ENCODE measurements at regions not wholly inside any gene's neighbourhood (a gene's known extent, or its start where the extent isn't known, plus 50 kb on each side); places are given as distances from the start of the nearest gene placed in this dataset.

GRCh38 chr6:81865712-81866111 lies 113.2 kb upstream of the TENT5A start (continued):
- TF ChIP-seq ZBTB33 (IDR thresholded peaks at IDR 0.05) (no peak), FOXA2 (IDR thresholded peaks at IDR 0.05) (no peak)

GRCh38 chr6:81864124-81864523 lies 111.6 kb upstream of the TENT5A start:
- Histone ChIP-seq H3K4me1 (ENCODE audit: control insufficient read depth in 4 of 4, insufficient read depth in 4 of 4, low read length in 3 of 4) (no peaks in the 10 kb centered on the region), H3K9ac (ENCODE audit: low read depth in 1 of 2, low read length in 2 of 2) (no peak overlapping the region), H3K9me3 (ENCODE audit: control insufficient read depth in 4 of 4, low read length in 3 of 4) (no peaks in the 10 kb centered on the region), H3K36me3 (ENCODE audit: control insufficient read depth in 4 of 4, insufficient read depth in 3 of 4, low read depth in 1 of 4, low read length in 3 of 4) (no peaks in the 10 kb centered on the region), H3K27ac (ENCODE audit: low read depth in 1 of 2, low read length in 2 of 2) (no peak overlapping the region), H3K27me3 (ENCODE audit: control insufficient read depth in 4 of 4, insufficient read depth in 4 of 4, low read length in 3 of 4) (no peaks in the 10 kb centered on the region), H3K4me3 (ENCODE audit: low read depth in 1 of 3, low read length in 3 of 3) (no peak overlapping the region)
- 80% methylated on average over 2 of the region's 2 CpGs for WGBS
- TF ChIP-seq HNF4G (IDR thresholded peaks at IDR 0.05), result no peak
- TF ChIP-seq TAF1 (conservative IDR thresholded peaks at IDR 0.05), result no peak
- TF ChIP-seq HNF4A (conservative IDR thresholded peaks at IDR 0.05), result no peak
- TF ChIP-seq RXRA (IDR thresholded peaks at IDR 0.05), result no peak
- no peak for TF ChIP-seq SP1 (IDR thresholded peaks at IDR 0.05)
- no peak for TF ChIP-seq NR2F2 (IDR thresholded peaks at IDR 0.05)
- TF ChIP-seq YY1 (IDR thresholded peaks at IDR 0.05), result no peak
- TF ChIP-seq RAD21 (IDR thresholded peaks at IDR 0.05), result no peak
- no peak for DNase-seq (ENCODE audit: low spot score)

GRCh38 chr6:81863123-81863522 lies 110.6 kb upstream of the TENT5A start:
- 57% methylated on average over 1 of the region's 1 CpG for WGBS
- Histone ChIP-seq H3K4me1 (ENCODE audit: control insufficient read depth in 4 of 4, insufficient read depth in 4 of 4, low read length in 3 of 4) (no peaks in the 10 kb centered on the region), H3K36me3 (ENCODE audit: control insufficient read depth in 4 of 4, insufficient read depth in 3 of 4, low read depth in 1 of 4, low read length in 3 of 4) (no peaks in the 10 kb centered on the region), H3K4me3 (ENCODE audit: low read depth in 1 of 3, low read length in 3 of 3) (no peak overlapping the region), H3K27me3 (ENCODE audit: control insufficient read depth in 4 of 4, insufficient read depth in 4 of 4, low read length in 3 of 4) (no peaks in the 10 kb centered on the region), H3K9ac (ENCODE audit: low read depth in 1 of 2, low read length in 2 of 2) (no peak overlapping the region), H3K9me3 (ENCODE audit: control insufficient read depth in 4 of 4, low read length in 3 of 4) (no peaks in the 10 kb centered on the region), H3K27ac (ENCODE audit: low read depth in 1 of 2, low read length in 2 of 2) (no peak overlapping the region)
- no peak for TF ChIP-seq REST (IDR thresholded peaks at IDR 0.05)
- no peak for TF ChIP-seq GABPA (IDR thresholded peaks at IDR 0.05 in 1 of 2, conservative IDR thresholded peaks at IDR 0.05 in 1 of 2)
- TF ChIP-seq SP1 (IDR thresholded peaks at IDR 0.05), result no peak
- no peak for TF ChIP-seq MAX (IDR thresholded peaks at IDR 0.05)
- no peak for TF ChIP-seq JUND (IDR thresholded peaks at IDR 0.05)
- no peak for TF ChIP-seq HNF4G (IDR thresholded peaks at IDR 0.05)
- no peak for TF ChIP-seq RXRA (IDR thresholded peaks at IDR 0.05)
- no peak for TF ChIP-seq HNF4A (conservative IDR thresholded peaks at IDR 0.05)
- no peak for TF ChIP-seq CTCF (IDR thresholded peaks at IDR 0.05; ENCODE audit: low read depth, low read length, missing input control)
- no peak for DNase-seq (ENCODE audit: low spot score)

Measured in liver (tissue), 8 donors.